WI38 (cell line): ENCODE measurements at regions not wholly inside any gene's neighbourhood (a gene's known extent, or its start where the extent isn't known, plus 50 kb on each side); places are given as distances from the start of the nearest gene placed in this dataset.

Experiments used
- H3K4me3 ChIP-seq: 2 replicates; pipeline ENCODE4 v1.5.1; 2011; ENCODE audit warnings: low read depth, mild to moderate bottlenecking, control low read depth, low read length
- TF ChIP-seq, protein P1 (sequence below): IDR thresholded peaks from 2 replicates; pipeline ENCODE4 v1.5.1; 2012; ENCODE audit warnings: low read depth, mild to moderate bottlenecking, control low read depth, low read length

DNA sequence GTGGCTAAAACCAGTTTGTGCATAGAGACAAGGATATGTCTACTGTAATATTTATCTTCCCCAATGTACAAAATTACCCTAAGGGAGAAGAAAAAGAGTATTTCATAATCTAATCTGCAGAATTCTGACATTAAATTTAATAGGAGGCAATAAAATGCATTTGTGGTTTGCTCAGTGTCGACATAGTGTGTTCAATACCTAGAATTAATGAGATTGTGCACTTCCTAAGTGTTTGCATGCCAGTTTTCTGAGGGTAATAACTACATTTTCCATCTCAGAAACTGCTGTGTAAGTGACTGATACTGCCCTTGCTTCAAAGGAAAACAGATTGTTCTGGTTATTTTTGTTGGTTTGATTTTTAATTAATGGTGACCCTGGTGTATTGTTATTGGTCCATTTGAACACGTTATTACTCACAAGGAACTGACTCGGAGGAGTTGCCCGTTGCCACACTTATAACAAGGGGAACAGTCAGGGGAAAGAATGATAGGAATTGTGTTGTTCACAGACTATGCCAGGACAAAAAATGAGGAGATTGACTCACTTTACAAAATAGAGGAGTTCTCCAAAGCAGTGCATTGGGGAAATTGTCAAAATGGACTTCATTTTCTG lies 960.3 kb upstream of the TMEM132C start:
- TF ChIP-seq, protein P1, sequence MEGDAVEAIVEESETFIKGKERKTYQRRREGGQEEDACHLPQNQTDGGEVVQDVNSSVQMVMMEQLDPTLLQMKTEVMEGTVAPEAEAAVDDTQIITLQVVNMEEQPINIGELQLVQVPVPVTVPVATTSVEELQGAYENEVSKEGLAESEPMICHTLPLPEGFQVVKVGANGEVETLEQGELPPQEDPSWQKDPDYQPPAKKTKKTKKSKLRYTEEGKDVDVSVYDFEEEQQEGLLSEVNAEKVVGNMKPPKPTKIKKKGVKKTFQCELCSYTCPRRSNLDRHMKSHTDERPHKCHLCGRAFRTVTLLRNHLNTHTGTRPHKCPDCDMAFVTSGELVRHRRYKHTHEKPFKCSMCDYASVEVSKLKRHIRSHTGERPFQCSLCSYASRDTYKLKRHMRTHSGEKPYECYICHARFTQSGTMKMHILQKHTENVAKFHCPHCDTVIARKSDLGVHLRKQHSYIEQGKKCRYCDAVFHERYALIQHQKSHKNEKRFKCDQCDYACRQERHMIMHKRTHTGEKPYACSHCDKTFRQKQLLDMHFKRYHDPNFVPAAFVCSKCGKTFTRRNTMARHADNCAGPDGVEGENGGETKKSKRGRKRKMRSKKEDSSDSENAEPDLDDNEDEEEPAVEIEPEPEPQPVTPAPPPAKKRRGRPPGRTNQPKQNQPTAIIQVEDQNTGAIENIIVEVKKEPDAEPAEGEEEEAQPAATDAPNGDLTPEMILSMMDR: no peak
- H3K4me3 ChIP-seq: no peak overlapping the region

DNA sequence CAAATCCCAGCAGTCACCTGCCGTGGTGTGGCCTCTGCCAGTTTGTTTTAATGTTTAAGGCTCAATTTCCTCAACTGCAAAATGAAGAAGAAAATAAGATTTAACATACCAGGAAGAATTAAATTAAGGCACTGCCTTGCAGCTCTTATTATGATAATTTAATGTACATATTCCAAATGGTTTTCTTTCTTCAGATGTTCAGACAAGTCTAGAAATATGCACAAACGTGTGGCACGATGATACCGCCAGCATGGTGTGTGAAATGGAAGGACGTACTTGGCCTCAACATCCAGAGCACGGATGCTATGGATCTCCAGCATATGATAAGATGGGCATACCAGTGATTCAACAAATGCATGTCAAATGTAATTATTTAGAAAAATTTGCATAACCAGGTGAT lies 959.4 kb upstream of the TMEM132C start:
- TF ChIP-seq, protein P1: no peak
- H3K4me3 ChIP-seq: no peak overlapping the region

DNA sequence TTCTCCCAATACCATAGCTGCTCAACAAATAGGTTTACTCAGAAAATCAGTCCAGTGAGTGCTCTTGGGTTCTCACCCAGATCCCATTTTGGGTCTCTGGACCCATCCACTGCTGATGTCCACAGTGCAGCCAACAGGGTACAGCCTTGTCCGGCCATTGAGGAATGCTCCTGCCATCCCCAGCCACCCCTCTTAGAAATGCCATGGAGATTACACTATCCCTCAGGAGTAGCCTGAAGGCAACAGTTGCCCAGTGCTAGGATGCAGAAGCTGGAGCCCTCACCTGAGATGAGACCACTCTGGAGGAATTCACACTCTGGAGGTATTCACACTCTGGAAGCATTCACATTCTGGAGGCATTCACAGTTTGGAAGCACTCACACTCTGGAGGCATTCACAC lies 958.8 kb upstream of the TMEM132C start:
- TF ChIP-seq, protein P1: no peak
- no peak overlapping the region for H3K4me3 ChIP-seq

DNA sequence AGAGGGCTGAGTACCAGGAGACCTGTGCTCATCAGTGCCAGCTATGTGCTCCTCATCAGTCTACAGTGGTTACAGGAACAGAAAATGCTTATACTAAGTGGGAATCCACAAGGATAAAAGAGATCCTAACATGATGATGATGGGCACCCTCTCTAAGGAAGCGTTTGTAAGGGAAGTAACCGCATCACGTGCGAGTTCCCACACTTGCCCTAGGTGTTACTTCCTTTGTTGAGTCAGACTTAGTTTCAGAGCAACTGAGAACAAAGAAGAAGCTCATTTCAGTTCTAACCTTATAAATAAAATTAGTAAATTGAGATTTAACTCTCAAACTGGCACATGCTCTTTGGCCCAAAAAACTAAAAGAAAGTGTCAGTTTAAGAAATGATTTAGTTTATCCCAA lies 956.4 kb upstream of the TMEM132C start:
- TF ChIP-seq, protein P1: no peak
- no peak overlapping the region for H3K4me3 ChIP-seq

DNA sequence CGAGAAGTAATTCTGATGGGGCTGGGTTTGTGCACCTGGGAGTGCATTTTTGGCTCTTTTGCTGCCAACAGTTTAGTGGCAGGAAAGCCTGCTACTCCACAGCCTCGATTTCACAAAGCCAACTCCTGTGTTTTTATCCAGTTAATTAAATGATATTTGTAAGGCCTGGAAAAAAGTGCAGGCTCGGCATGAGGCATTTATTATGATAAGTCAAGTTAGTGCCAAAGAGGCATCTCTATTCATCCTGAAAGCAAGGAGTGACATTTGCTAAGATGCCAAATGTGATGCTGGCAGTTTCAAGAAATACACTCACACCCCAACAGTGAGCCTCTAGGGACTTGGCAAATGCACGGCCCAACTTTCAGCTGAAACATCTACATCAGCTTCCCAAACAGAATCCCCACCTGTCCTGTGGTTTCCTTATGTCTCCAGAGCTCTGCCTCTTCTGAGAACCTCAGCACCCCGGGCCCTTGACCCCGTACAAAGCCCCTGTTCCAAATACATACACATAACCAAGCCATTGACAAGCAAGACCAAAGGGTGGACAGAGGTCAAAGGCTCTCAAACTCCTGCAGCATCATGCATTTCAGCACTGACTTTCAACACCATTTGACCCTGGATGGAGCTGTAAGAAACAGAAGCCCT lies 955.1 kb upstream of the TMEM132C start:
- no peak overlapping the region for H3K4me3 ChIP-seq

DNA sequence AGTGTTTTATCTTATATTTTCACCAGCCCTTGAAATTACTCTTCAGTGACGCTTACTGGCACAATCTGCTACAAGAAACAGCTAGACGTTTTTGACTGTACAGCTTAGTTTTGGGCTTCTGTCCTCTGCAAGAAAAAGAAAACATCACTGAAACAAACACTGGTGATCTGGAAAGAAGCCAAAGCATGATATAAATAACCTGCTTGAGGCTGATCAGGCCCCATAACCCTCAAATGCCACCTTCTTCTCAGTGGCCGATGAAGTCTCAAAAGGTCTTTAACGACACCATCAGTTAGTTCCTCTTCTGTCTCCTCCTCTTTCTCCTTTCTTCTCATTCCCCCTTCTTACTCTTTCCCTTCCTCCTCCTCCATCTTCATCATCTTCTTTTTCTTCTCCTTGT lies 942.3 kb upstream of the TMEM132C start:
- TF ChIP-seq, protein P1: no peak
- H3K4me3 ChIP-seq: no peak overlapping the region

More for the DNA sequence above, 955.1 kb upstream of the TMEM132C start:
- TF ChIP-seq, protein P1: no peak

DNA sequence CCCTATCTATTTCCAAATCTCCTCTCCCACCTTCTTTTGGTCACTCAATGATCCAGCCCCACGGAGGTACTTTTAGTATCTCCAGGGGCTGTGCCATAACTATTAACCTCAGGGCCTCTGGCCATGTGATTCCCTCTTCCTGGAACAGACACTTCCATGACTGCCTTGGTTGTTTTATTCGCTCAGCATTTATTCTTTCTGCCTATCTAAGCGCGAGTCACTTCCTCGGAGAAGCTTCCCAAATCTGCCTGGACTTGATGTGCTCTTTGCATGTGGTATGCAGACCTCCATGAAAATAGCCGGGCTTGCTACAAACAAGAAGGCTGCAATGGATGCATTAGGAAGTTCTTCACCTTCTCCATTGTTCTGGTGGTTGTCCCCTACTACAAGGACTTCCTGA lies 939.0 kb upstream of the TMEM132C start:
- H3K4me3 ChIP-seq: no peak overlapping the region
- TF ChIP-seq, protein P1: no peak
